ENCODE measurements at regions not wholly inside any gene's neighbourhood (a gene's known extent, or its start where the extent isn't known, plus 50 kb on each side); places are given as distances from the start of the nearest gene placed in this dataset.

- no peak overlapping the region for H3K4me3 ChIP-seq (ENCODE audit: low read length)
- H3K9me3 ChIP-seq (ENCODE audit: insufficient read depth, low read depth, low read length): no peaks in the 10 kb centered on the region
- H3K9ac ChIP-seq (ENCODE audit: low read depth, low read length): no peak overlapping the region
- no peaks in the 10 kb centered on the region for H3K36me3 ChIP-seq (ENCODE audit: insufficient read depth, low read length)
- WGBS: 100% methylated on average over 1 of the region's 1 CpG
- no peaks in the 10 kb centered on the region for H3K27me3 ChIP-seq (ENCODE audit: insufficient read depth, low read length)
- no peak overlapping the region for H3K27ac ChIP-seq (ENCODE audit: low read depth, low read length)
- H3K4me1 ChIP-seq (ENCODE audit: insufficient read depth, low read length): no peaks in the 10 kb centered on the region
Observed at GRCh38 chr5:72055636-72056035, 51.6 kb upstream of the MAP1B start.
